ENCODE measurements at regions not wholly inside any gene's neighbourhood (a gene's known extent, or its start where the extent isn't known, plus 50 kb on each side); places are given as distances from the start of the nearest gene placed in this dataset.

DNA sequence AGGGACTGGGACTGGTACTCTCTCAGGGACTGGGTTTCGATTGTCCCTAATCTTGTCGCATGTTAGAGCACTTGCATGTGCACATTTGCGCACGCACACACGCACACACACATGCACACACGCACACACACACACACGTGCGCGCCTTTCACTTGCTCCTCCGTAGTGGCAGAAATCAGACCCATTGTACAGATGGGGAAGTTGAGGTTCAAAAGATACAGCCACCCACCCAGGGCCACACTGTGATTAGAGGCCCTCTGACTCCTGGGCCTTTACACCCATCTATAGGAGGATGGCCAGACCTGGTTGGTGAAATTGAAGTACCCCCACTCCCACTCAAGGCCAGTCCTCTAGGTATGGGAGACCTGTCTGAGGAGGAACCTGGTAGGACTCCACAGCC lies 167.8 kb upstream of the LHX5 start:
- Histone ChIP-seq H3K4me3 (ENCODE audit: insufficient read depth, low read length, poor library complexity, severe bottlenecking) (no peak overlapping the region), H3K9ac (ENCODE audit: low read length) (no peak overlapping the region), H3K9me3 (ENCODE audit: insufficient read depth, low read length) (no peaks in the 10 kb centered on the region), H3K27me3 (ENCODE audit: low read length) (no peaks in the 10 kb centered on the region), H3F3A (ENCODE audit: insufficient read depth) (no peaks in the 10 kb centered on the region), H3K79me2 (ENCODE audit: insufficient read depth, low read length) (no peaks in the 10 kb centered on the region), H4K20me1 (ENCODE audit: low read depth, low read length) (no peaks in the 10 kb centered on the region), H3K4me2 (ENCODE audit: low read depth, low read length, poor library complexity, severe bottlenecking) (no peak overlapping the region), H3K27ac (ENCODE audit: low read depth, low read length) (no peak overlapping the region), H3K9me2 (replicated peaks; ENCODE audit: insufficient read depth, low read length) (no peaks in the 10 kb centered on the region), H3K36me3 (ENCODE audit: low read length) (no peaks in the 10 kb centered on the region), H2AFZ (ENCODE audit: low read depth, low read length, severe bottlenecking) (no peak overlapping the region)
- TF ChIP-seq, protein P1, sequence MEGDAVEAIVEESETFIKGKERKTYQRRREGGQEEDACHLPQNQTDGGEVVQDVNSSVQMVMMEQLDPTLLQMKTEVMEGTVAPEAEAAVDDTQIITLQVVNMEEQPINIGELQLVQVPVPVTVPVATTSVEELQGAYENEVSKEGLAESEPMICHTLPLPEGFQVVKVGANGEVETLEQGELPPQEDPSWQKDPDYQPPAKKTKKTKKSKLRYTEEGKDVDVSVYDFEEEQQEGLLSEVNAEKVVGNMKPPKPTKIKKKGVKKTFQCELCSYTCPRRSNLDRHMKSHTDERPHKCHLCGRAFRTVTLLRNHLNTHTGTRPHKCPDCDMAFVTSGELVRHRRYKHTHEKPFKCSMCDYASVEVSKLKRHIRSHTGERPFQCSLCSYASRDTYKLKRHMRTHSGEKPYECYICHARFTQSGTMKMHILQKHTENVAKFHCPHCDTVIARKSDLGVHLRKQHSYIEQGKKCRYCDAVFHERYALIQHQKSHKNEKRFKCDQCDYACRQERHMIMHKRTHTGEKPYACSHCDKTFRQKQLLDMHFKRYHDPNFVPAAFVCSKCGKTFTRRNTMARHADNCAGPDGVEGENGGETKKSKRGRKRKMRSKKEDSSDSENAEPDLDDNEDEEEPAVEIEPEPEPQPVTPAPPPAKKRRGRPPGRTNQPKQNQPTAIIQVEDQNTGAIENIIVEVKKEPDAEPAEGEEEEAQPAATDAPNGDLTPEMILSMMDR (IDR thresholded peaks at IDR 0.05; ENCODE audit: insufficient read depth, low read length, poor library complexity, severe bottlenecking) = no peak
- no peak for TF ChIP-seq EZH2phosphoT487 (conservative IDR thresholded peaks at IDR 0.05; ENCODE audit: low read length)

DNA sequence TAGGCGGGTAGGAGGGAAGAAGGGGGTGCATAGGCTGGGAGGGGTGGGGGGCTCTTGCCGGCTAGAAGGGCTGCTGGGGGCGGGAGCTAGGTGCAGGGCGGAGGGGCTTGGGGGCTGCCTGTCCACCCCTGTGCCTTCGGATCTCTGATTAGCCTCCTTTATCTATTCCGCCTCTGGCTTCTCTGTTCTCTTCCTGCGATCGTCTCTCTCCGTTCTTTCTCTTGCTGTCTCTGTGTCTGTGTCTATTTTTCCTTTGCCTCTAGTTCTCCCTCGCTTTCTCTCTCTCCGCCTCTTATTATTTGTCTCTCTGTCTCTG lies 166.7 kb upstream of the LHX5 start:
- H3K9ac ChIP-seq (ENCODE audit: low read length) = no peak overlapping the region
- no peak overlapping the region for H2AFZ ChIP-seq (ENCODE audit: low read depth, low read length, severe bottlenecking)
- TF ChIP-seq, protein P1 (IDR thresholded peaks at IDR 0.05; ENCODE audit: insufficient read depth, low read length, poor library complexity, severe bottlenecking) = no peak
- TF ChIP-seq EZH2phosphoT487 (conservative IDR thresholded peaks at IDR 0.05; ENCODE audit: low read length) = no peak
- H3K4me2 ChIP-seq (ENCODE audit: low read depth, low read length, poor library complexity, severe bottlenecking) = no peak overlapping the region
- no peaks in the 10 kb centered on the region for H3K9me3 ChIP-seq (ENCODE audit: insufficient read depth, low read length)
- no peaks in the 10 kb centered on the region for H3K27me3 ChIP-seq (ENCODE audit: low read length)
- H3K9me2 ChIP-seq (replicated peaks; ENCODE audit: insufficient read depth, low read length) = no peaks in the 10 kb centered on the region
- no peak overlapping the region for H3K27ac ChIP-seq (ENCODE audit: low read depth, low read length)
- no peaks in the 10 kb centered on the region for H3K36me3 ChIP-seq (ENCODE audit: low read length)
- H3F3A ChIP-seq (ENCODE audit: insufficient read depth) = no peaks in the 10 kb centered on the region
- H3K4me3 ChIP-seq (ENCODE audit: insufficient read depth, low read length, poor library complexity, severe bottlenecking) = no peak overlapping the region
- no peaks in the 10 kb centered on the region for H4K20me1 ChIP-seq (ENCODE audit: low read depth, low read length)
- H3K79me2 ChIP-seq (ENCODE audit: insufficient read depth, low read length) = no peaks in the 10 kb centered on the region

DNA sequence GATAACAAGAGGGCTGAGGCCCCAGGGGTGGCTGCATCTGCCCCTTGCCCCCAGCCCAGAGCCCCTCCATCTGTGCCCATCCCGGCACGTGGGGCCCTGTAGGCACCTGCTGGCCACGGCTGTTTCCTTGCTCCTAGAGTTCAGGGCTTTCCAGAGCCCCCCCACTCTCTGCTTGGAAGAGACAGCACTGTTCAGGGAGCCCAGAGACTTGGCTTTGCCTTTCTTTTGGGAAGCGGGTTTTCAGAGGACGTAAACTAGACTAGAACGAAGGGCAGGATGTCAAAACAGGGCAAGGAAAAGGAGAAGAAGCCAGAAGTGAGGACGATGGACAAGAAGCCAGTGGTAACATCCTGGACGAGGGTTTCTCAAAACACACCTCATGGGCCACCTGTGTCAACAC lies 163.3 kb upstream of the LHX5 start:
- Histone ChIP-seq H3K4me3 (ENCODE audit: insufficient read depth, low read length, poor library complexity, severe bottlenecking) (no peak overlapping the region), H3K27ac (ENCODE audit: low read depth, low read length) (no peak overlapping the region), H3K9ac (ENCODE audit: low read length) (no peak overlapping the region), H3K9me3 (ENCODE audit: insufficient read depth, low read length) (no peaks in the 10 kb centered on the region; the same call in 1 of the 2 replicates), H4K20me1 (ENCODE audit: low read depth, low read length) (no peaks in the 10 kb centered on the region), H3K79me2 (ENCODE audit: insufficient read depth, low read length) (no peaks in the 10 kb centered on the region), H3K4me2 (ENCODE audit: low read depth, low read length, poor library complexity, severe bottlenecking) (no peak overlapping the region), H3K9me2 (replicated peaks; ENCODE audit: insufficient read depth, low read length) (no peaks in the 10 kb centered on the region), H2AFZ (ENCODE audit: low read depth, low read length, severe bottlenecking) (no peak overlapping the region), H3K27me3 (ENCODE audit: low read length) (no peaks in the 10 kb centered on the region), H3K36me3 (ENCODE audit: low read length) (no peaks in the 10 kb centered on the region), H3F3A (ENCODE audit: insufficient read depth) (no peaks in the 10 kb centered on the region)
- TF ChIP-seq, protein P1 (IDR thresholded peaks at IDR 0.05; ENCODE audit: insufficient read depth, low read length, poor library complexity, severe bottlenecking) = no peak
- no peak for TF ChIP-seq EZH2phosphoT487 (conservative IDR thresholded peaks at IDR 0.05; ENCODE audit: low read length)

DNA sequence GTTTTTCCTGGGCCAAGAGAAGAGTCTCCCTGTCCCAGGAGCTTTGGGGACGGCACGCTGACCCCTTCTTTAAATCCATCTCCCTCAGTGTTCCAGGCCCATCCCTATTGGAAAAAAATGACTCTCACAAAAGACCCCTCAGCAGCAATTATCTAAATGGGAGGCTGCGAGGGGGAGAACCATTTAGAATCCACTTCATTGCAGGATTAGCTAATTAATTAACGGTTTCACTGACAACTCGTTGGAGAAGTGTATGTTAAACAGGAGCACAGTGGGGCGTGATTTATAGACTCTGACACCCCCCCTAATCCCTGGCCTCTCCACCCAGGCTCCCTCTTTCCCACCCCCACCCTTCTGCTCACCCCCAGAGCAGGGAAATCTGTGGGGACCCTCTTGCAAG lies 162.8 kb upstream of the LHX5 start:
- Histone ChIP-seq H3K27me3 (ENCODE audit: low read length) (no peaks in the 10 kb centered on the region), H3K9ac (ENCODE audit: low read length) (no peak overlapping the region), H2AFZ (ENCODE audit: low read depth, low read length, severe bottlenecking) (no peak overlapping the region), H4K20me1 (ENCODE audit: low read depth, low read length) (no peaks in the 10 kb centered on the region), H3K79me2 (ENCODE audit: insufficient read depth, low read length) (no peaks in the 10 kb centered on the region), H3K4me2 (ENCODE audit: low read depth, low read length, poor library complexity, severe bottlenecking) (no peak overlapping the region), H3K36me3 (ENCODE audit: low read length) (no peaks in the 10 kb centered on the region), H3F3A (ENCODE audit: insufficient read depth) (no peaks in the 10 kb centered on the region), H3K9me2 (replicated peaks; ENCODE audit: insufficient read depth, low read length) (no peaks in the 10 kb centered on the region), H3K9me3 (ENCODE audit: insufficient read depth, low read length) (no peaks in the 10 kb centered on the region; the same call in 1 of the 2 replicates), H3K27ac (ENCODE audit: low read depth, low read length) (no peak overlapping the region), H3K4me3 (ENCODE audit: insufficient read depth, low read length, poor library complexity, severe bottlenecking) (no peak overlapping the region)
- TF ChIP-seq, protein P1 (IDR thresholded peaks at IDR 0.05; ENCODE audit: insufficient read depth, low read length, poor library complexity, severe bottlenecking) = no peak
- no peak for TF ChIP-seq EZH2phosphoT487 (conservative IDR thresholded peaks at IDR 0.05; ENCODE audit: low read length)

Data from SU-DHL-6 (cell line).